Stomach (tissue), 4 donors: ENCODE measurements at regions not wholly inside any gene's neighbourhood (a gene's known extent, or its start where the extent isn't known, plus 50 kb on each side); places are given as distances from the start of the nearest gene placed in this dataset.

Experiments
- CTCF ChIP-seq, 7 experiments: fragments of 450-650 bp in 4 of 7; fragments of 200-600 bp in 3 of 7; sonication (generic) in 3 of 7; IDR thresholded peaks; one replicate each; pipeline ENCODE4 v1.5.1; 2016 to 2019; ENCODE audit warnings: antibody characterized with exemption in 7 of 7, control low read depth in 2 of 7, mild to moderate bottlenecking in 1 of 7
- POLR2A ChIP-seq, 4 donors: fragments of 450-650 bp; IDR thresholded peaks; one replicate each; pipeline ENCODE4 v1.6.1; 2016; ENCODE audit warnings: antibody characterized with exemption in 4 of 4, control low read depth in 2 of 4, mild to moderate bottlenecking in 1 of 4, moderate library complexity in 1 of 4

- TF ChIP-seq CTCF (IDR thresholded peaks at IDR 0.05) (no peak), POLR2A (IDR thresholded peaks at IDR 0.05) (no peak)
Measured at GRCh38 chrY:7462657-7463056, 551.1 kb upstream of the AMELY start.
